H1 (cell line): ENCODE measurements at regions not wholly inside any gene's neighbourhood (a gene's known extent, or its start where the extent isn't known, plus 50 kb on each side); places are given as distances from the start of the nearest gene placed in this dataset.

Experiments used
- EP300 ChIP-seq, 2 experiments: IDR thresholded peaks; 1 replicate in 1 of 2; 2 replicates in 1 of 2; pipeline ENCODE4 v1.6.1; 2011 to 2012; ENCODE audit warnings: low read depth in 2 of 2, low read length in 2 of 2, mild to moderate bottlenecking in 2 of 2, borderline replicate concordance in 1 of 2, inconsistent platforms in 1 of 2, moderate library complexity in 1 of 2
- GTF2F1 ChIP-seq: IDR thresholded peaks from 2 replicates; pipeline ENCODE4 v1.6.1; 2012; ENCODE audit warnings: low read depth, low read length, improper control_type of control experiment, borderline replicate concordance
- JUND ChIP-seq: IDR thresholded peaks from 2 replicates; pipeline ENCODE4 v1.6.1; 2011; ENCODE audit warnings: mild to moderate bottlenecking, improper control_type of control experiment, low read length
- TAF1 ChIP-seq: IDR thresholded peaks from 2 replicates; pipeline ENCODE4 v1.6.1; 2011; ENCODE audit warnings: mild to moderate bottlenecking, low read depth, low read length

- TF ChIP-seq GTF2F1 (no peak), EP300 (IDR thresholded peaks at IDR 0.05; ENCODE audit: borderline replicate concordance in 1 of 2, low read depth in 2 of 2, low read length in 2 of 2) (no peak), TAF1 (no peak), JUND (no peak)
These were observed 164.1 kb upstream of the STS start for GRCh38 chrX:6983207-6983955.
